AG09309 (cell line): ENCODE measurements at regions not wholly inside any gene's neighbourhood (a gene's known extent, or its start where the extent isn't known, plus 50 kb on each side); places are given as distances from the start of the nearest gene placed in this dataset.

Experiments used
- DNase-seq: peaks from one replicate; pipeline ENCODE4 v3.0.0-alpha.2; 2010; ENCODE audit warnings: low read depth
- H3K4me3 ChIP-seq: 2 replicates; pipeline ENCODE4 v1.5.1; 2011; ENCODE audit warnings: mild to moderate bottlenecking, low read depth, low read length, moderate library complexity; ENCODE audit not compliant: control insufficient read depth
- TF ChIP-seq, protein P1 (sequence below): IDR thresholded peaks from 2 replicates; pipeline ENCODE4 v1.5.1; 2011; ENCODE audit warnings: mild to moderate bottlenecking, low read depth, low read length, inconsistent platforms; ENCODE audit not compliant: insufficient read depth, control insufficient read depth; ENCODE audit errors: missing control alignments

DNA sequence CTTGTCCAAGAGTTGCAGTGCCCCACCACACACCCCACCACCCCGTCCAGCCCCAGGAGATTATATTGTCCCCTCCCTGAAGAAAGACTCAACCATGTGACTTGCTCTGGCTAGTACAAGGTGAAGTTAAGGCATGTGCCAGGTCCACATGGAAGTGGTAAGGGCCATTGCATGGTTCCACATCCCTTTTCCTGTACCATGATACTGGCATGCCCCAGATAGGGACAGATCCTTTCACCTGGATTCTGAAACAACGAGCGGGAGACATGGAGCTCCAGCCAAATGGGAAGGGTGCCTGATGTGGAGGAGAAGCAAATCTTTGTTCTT, 141.5 kb upstream of the APCDD1 start:
- TF ChIP-seq, protein P1, sequence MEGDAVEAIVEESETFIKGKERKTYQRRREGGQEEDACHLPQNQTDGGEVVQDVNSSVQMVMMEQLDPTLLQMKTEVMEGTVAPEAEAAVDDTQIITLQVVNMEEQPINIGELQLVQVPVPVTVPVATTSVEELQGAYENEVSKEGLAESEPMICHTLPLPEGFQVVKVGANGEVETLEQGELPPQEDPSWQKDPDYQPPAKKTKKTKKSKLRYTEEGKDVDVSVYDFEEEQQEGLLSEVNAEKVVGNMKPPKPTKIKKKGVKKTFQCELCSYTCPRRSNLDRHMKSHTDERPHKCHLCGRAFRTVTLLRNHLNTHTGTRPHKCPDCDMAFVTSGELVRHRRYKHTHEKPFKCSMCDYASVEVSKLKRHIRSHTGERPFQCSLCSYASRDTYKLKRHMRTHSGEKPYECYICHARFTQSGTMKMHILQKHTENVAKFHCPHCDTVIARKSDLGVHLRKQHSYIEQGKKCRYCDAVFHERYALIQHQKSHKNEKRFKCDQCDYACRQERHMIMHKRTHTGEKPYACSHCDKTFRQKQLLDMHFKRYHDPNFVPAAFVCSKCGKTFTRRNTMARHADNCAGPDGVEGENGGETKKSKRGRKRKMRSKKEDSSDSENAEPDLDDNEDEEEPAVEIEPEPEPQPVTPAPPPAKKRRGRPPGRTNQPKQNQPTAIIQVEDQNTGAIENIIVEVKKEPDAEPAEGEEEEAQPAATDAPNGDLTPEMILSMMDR, result no peak
- no peak for DNase-seq

GRCh38 chr18:10314066-10314465, 140.4 kb upstream of the APCDD1 start:
- TF ChIP-seq, protein P1, result no peak
- H3K4me3 ChIP-seq, result no peak overlapping the region
- no peak for DNase-seq

More for the DNA sequence above, 141.5 kb upstream of the APCDD1 start:
- H3K4me3 ChIP-seq, result no peak overlapping the region

DNA sequence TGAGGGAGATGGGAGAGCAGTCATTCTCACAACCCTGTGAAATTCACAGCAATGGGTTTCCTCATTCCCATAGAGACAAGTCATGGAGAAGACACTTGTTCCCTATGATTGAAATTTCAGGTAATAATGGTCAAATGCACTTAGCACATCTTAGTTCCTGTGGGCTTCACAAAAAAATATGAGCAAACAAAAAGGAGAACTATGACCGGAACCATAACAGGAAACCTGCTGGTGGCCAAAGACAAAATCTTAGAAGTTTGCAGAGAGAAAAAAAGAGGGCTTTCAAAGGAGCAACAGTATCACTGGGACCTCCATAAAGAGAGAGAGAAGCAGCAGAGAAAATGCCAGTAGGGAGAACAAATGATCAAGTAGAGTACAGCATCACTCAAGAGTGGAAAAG, 138.9 kb upstream of the APCDD1 start:
- TF ChIP-seq, protein P1, result no peak
- no peak for DNase-seq
- H3K4me3 ChIP-seq, result no peak overlapping the region

GRCh38 chr18:10316778-10317177, 137.7 kb upstream of the APCDD1 start:
- H3K4me3 ChIP-seq, result no peak overlapping the region
- TF ChIP-seq, protein P1, result no peak
- no peak for DNase-seq

- no peak overlapping the region for H3K4me3 ChIP-seq
- TF ChIP-seq, protein P1, result no peak
- DNase-seq, result no peak
These were observed 136.4 kb upstream of the APCDD1 start for GRCh38 chr18:10317864-10318690.

DNA sequence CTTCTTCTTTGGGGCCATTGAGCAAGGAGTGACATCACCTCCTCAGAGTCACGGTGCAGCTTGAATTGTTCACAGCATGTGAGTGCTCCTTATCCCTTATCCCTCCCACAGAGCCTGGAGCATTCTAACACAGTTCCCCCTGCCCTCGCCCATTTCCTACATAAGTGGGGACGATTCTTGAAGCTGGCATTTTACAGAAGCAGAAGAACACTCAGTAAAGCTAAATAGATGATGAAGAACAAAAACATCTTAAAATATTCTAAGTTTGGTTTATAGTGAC, 135.8 kb upstream of the APCDD1 start:
- TF ChIP-seq, protein P1, result no peak
- DNase-seq, result no peak
- H3K4me3 ChIP-seq, result no peak overlapping the region

GRCh38 chr18:10319026-10319425, 135.4 kb upstream of the APCDD1 start:
- TF ChIP-seq, protein P1, result no peak
- no peak for DNase-seq
- H3K4me3 ChIP-seq, result no peak overlapping the region
